Mammary epithelial cell (primary cell): ENCODE measurements at regions not wholly inside any gene's neighbourhood (a gene's known extent, or its start where the extent isn't known, plus 50 kb on each side); places are given as distances from the start of the nearest gene placed in this dataset.

Experiments used
- EZH2 ChIP-seq: IDR thresholded peaks from 2 replicates; pipeline ENCODE4 v1.6.1; 2012; ENCODE audit warnings: low read length, inconsistent platforms, borderline replicate concordance
- TF ChIP-seq, protein P1 (sequence below), 2 donors: IDR thresholded peaks in 1 of 2; conservative IDR thresholded peaks in 1 of 2; 2 replicates each; pipeline ENCODE4 v1.5.1; 2011 to 2012; ENCODE audit warnings: inconsistent platforms in 2 of 2, low read length in 2 of 2, mild to moderate bottlenecking in 2 of 2, control low read depth in 1 of 2, low read depth in 1 of 2; ENCODE audit not compliant: insufficient read depth in 1 of 2; ENCODE audit errors: extremely low read depth in 1 of 2

DNA sequence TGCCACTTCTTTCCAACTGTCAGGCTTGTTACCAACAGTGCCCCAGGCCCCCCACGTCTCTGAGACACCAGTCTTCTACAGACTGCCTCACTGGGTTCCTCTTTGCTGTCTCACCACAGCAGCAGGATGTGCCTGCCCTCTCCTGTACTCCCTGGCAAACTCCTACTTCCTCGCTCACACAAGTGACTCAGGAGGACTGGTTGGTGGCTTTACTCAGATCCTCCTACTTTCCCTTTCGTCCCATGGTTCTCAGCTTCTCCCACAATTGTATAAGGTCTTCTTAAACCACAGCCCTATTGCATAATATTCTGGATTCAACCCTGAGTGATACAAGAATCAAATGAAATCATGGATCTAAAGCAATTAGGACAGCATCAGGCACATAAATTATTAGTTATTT is 246.6 kb upstream of the PROK2 start:
- TF ChIP-seq, protein P1, sequence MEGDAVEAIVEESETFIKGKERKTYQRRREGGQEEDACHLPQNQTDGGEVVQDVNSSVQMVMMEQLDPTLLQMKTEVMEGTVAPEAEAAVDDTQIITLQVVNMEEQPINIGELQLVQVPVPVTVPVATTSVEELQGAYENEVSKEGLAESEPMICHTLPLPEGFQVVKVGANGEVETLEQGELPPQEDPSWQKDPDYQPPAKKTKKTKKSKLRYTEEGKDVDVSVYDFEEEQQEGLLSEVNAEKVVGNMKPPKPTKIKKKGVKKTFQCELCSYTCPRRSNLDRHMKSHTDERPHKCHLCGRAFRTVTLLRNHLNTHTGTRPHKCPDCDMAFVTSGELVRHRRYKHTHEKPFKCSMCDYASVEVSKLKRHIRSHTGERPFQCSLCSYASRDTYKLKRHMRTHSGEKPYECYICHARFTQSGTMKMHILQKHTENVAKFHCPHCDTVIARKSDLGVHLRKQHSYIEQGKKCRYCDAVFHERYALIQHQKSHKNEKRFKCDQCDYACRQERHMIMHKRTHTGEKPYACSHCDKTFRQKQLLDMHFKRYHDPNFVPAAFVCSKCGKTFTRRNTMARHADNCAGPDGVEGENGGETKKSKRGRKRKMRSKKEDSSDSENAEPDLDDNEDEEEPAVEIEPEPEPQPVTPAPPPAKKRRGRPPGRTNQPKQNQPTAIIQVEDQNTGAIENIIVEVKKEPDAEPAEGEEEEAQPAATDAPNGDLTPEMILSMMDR (conservative IDR thresholded peaks at IDR 0.05 in 1 of 2, IDR thresholded peaks at IDR 0.05 in 1 of 2; ENCODE audit: extremely low read depth in 1 of 2, insufficient read depth in 1 of 2, low read depth in 1 of 2, low read length in 2 of 2): peak; percentile 24 to 40
- TF ChIP-seq EZH2: no peak
